ENCODE measurements at regions not wholly inside any gene's neighbourhood (a gene's known extent, or its start where the extent isn't known, plus 50 kb on each side); places are given as distances from the start of the nearest gene placed in this dataset.
A peak's percentile ranks its signal among the peaks of the same experiment; 100 is the strongest.

DNA sequence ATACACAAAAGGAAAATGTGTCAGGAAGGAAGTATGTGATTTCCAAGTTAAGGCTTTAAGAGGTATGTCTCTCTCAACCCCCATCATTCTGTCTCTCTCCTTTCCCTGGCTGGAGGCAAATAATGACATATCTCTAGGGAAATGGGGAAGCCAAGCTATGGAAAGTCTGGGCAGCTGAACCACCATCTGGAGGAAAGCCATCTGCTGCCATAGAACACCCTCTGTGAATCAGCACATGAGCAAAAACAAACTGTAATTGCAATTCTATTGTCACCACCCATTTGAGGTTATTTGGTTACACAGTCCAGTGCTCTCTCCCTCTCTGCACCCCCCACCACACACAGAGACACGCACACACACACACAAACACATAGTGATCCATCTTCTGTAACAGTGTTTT, 766.2 kb downstream of the FLRT2 start:
- Histone ChIP-seq H3K9ac (ENCODE audit: low read depth, low read length) (no peak overlapping the region), H3K4me2 (ENCODE audit: insufficient read depth, low read length) (no peak overlapping the region), H3K27me3 (ENCODE audit: insufficient read depth, low read length, poor library complexity) (no peaks in the 10 kb centered on the region), H3K9me3 (ENCODE audit: insufficient read depth, low read length, severe bottlenecking) (peaks cover 3% of the 10 kb centered on the region), H3K27ac (ENCODE audit: low read length) (no peak overlapping the region), H3K4me3 (ENCODE audit: low read depth in 1 of 2, low read length in 2 of 2) (no peak overlapping the region), H3K4me1 (ENCODE audit: insufficient read depth, low read length) (no peaks in the 10 kb centered on the region), H2AFZ (ENCODE audit: low read depth, low read length) (0 out of 2 replicates have a peak overlapping the region, but pooled peaks have one; percentile 11), H4K20me1 (ENCODE audit: insufficient read depth, low read length) (no peaks in the 10 kb centered on the region), H3K36me3 (ENCODE audit: insufficient read depth, low read length) (no peaks in the 10 kb centered on the region), H3K79me2 (ENCODE audit: insufficient read depth, low read length) (no peaks in the 10 kb centered on the region)
- DNase-seq = no peak
- TF ChIP-seq, protein P1, sequence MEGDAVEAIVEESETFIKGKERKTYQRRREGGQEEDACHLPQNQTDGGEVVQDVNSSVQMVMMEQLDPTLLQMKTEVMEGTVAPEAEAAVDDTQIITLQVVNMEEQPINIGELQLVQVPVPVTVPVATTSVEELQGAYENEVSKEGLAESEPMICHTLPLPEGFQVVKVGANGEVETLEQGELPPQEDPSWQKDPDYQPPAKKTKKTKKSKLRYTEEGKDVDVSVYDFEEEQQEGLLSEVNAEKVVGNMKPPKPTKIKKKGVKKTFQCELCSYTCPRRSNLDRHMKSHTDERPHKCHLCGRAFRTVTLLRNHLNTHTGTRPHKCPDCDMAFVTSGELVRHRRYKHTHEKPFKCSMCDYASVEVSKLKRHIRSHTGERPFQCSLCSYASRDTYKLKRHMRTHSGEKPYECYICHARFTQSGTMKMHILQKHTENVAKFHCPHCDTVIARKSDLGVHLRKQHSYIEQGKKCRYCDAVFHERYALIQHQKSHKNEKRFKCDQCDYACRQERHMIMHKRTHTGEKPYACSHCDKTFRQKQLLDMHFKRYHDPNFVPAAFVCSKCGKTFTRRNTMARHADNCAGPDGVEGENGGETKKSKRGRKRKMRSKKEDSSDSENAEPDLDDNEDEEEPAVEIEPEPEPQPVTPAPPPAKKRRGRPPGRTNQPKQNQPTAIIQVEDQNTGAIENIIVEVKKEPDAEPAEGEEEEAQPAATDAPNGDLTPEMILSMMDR (IDR thresholded peaks at IDR 0.05; ENCODE audit: borderline replicate concordance, extremely low read depth, low read length, poor library complexity, severe bottlenecking) = no peak
- no peak for TF ChIP-seq EZH2 (IDR thresholded peaks at IDR 0.05; ENCODE audit: borderline replicate concordance, low read depth, low read length, severe bottlenecking)
- ATAC-seq (ENCODE audit: insufficient read depth, low read depth) = no peak

DNA sequence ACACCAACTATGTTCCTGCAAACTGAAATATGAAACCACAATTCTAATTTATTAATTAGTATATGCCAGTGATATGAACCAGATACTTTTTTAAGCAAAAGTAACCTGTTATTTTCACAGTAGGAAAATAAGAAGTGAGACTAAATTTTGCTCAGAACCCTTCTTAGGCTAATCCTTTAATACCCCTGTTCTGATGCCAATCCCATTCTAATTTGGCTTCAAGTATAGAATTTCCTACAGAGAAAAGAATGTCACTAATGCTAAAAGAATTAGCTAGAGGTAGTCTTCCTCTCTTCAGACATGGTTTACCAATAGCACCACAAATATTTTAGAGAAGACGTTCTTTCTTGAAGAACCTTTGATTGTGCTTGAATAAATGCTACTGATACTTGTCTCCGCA, 758.4 kb downstream of the FLRT2 start:
- Histone ChIP-seq H3K9ac (ENCODE audit: low read depth, low read length) (no peak overlapping the region), H4K20me1 (ENCODE audit: insufficient read depth, low read length) (no peaks in the 10 kb centered on the region), H3K79me2 (ENCODE audit: insufficient read depth, low read length) (no peaks in the 10 kb centered on the region), H2AFZ (ENCODE audit: low read depth, low read length) (no peak overlapping the region), H3K27ac (ENCODE audit: low read length) (no peak overlapping the region), H3K27me3 (ENCODE audit: insufficient read depth, low read length, poor library complexity) (no peaks in the 10 kb centered on the region), H3K9me3 (ENCODE audit: insufficient read depth, low read length, severe bottlenecking) (no peaks in the 10 kb centered on the region), H3K4me1 (ENCODE audit: insufficient read depth, low read length) (no peaks in the 10 kb centered on the region), H3K4me3 (ENCODE audit: low read depth in 1 of 2, low read length in 2 of 2) (no peak overlapping the region), H3K4me2 (ENCODE audit: insufficient read depth, low read length) (no peak overlapping the region), H3K36me3 (ENCODE audit: insufficient read depth, low read length) (no peaks in the 10 kb centered on the region)
- ATAC-seq (ENCODE audit: insufficient read depth, low read depth) (no peak), DNase-seq (no peak)
- TF ChIP-seq EZH2 (IDR thresholded peaks at IDR 0.05; ENCODE audit: borderline replicate concordance, low read depth, low read length, severe bottlenecking) = no peak
- TF ChIP-seq, protein P1 (IDR thresholded peaks at IDR 0.05; ENCODE audit: borderline replicate concordance, extremely low read depth, low read length, poor library complexity, severe bottlenecking) = no peak

DNA sequence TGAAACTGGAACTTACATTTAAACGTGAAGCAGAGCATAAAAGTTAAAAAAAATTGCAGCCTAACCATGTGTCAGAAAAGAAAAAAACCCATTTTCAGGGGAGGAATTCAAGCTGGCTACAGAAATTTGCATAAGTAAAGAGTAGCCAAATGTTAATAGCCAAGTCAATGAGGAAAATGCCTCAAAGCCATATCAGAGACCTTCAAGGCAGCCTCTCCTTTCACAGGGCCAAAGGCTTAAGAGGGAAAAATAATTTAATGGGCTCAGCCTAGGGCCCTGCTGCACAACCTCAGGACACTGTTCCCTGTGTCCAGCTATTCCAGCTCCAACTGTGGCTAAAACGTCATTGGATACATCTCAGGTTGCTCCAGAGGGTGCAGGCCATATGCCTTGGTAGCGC, 749.5 kb downstream of the FLRT2 start:
- Histone ChIP-seq H4K20me1 (ENCODE audit: insufficient read depth, low read length) (no peaks in the 10 kb centered on the region), H3K4me2 (ENCODE audit: insufficient read depth, low read length) (no peak overlapping the region), H3K27me3 (ENCODE audit: insufficient read depth, low read length, poor library complexity) (no peaks in the 10 kb centered on the region), H3K27ac (ENCODE audit: low read length) (no peak overlapping the region), H3K4me1 (ENCODE audit: insufficient read depth, low read length) (no peaks in the 10 kb centered on the region), H3K9ac (ENCODE audit: low read depth, low read length) (no peak overlapping the region), H3K9me3 (ENCODE audit: insufficient read depth, low read length, severe bottlenecking) (peaks cover 12% of the 10 kb centered on the region), H3K4me3 (ENCODE audit: low read depth in 1 of 2, low read length in 2 of 2) (no peak overlapping the region), H3K36me3 (ENCODE audit: insufficient read depth, low read length) (no peaks in the 10 kb centered on the region), H2AFZ (ENCODE audit: low read depth, low read length) (no peak overlapping the region), H3K79me2 (ENCODE audit: insufficient read depth, low read length) (no peaks in the 10 kb centered on the region)
- TF ChIP-seq, protein P1 (IDR thresholded peaks at IDR 0.05; ENCODE audit: borderline replicate concordance, extremely low read depth, low read length, poor library complexity, severe bottlenecking) = no peak
- TF ChIP-seq EZH2 (IDR thresholded peaks at IDR 0.05; ENCODE audit: borderline replicate concordance, low read depth, low read length, severe bottlenecking) = no peak
- no peak for DNase-seq
- no peak for ATAC-seq (ENCODE audit: insufficient read depth, low read depth)

GRCh38 chr14:86257973-86258372, 728.0 kb downstream of the FLRT2 start:
- Histone ChIP-seq H3K27ac (ENCODE audit: low read length) (no peak overlapping the region), H3K4me2 (ENCODE audit: insufficient read depth, low read length) (no peak overlapping the region)
- DNase-seq = no peak

More at GRCh38 chr14:86257973-86258372, 728.0 kb downstream of the FLRT2 start:
- Histone ChIP-seq H3K79me2 (ENCODE audit: insufficient read depth, low read length) (no peaks in the 10 kb centered on the region), H4K20me1 (ENCODE audit: insufficient read depth, low read length) (no peaks in the 10 kb centered on the region), H3K27me3 (ENCODE audit: insufficient read depth, low read length, poor library complexity) (no peaks in the 10 kb centered on the region), H3K9ac (ENCODE audit: low read depth, low read length) (no peak overlapping the region), H3K9me3 (ENCODE audit: insufficient read depth, low read length, severe bottlenecking) (no peaks in the 10 kb centered on the region), H3K4me1 (ENCODE audit: insufficient read depth, low read length) (no peaks in the 10 kb centered on the region), H3K4me3 (ENCODE audit: low read depth in 1 of 2, low read length in 2 of 2) (no peak overlapping the region), H3K36me3 (ENCODE audit: insufficient read depth, low read length) (no peaks in the 10 kb centered on the region), H2AFZ (ENCODE audit: low read depth, low read length) (no peak overlapping the region)
- ATAC-seq (ENCODE audit: insufficient read depth, low read depth) = no peak
- no peak for TF ChIP-seq EZH2 (IDR thresholded peaks at IDR 0.05; ENCODE audit: borderline replicate concordance, low read depth, low read length, severe bottlenecking)
- TF ChIP-seq, protein P1 (IDR thresholded peaks at IDR 0.05; ENCODE audit: borderline replicate concordance, extremely low read depth, low read length, poor library complexity, severe bottlenecking) = no peak
